ENCODE measurements at regions not wholly inside any gene's neighbourhood (a gene's known extent, or its start where the extent isn't known, plus 50 kb on each side); places are given as distances from the start of the nearest gene placed in this dataset.
"Not testable (repeated sequence)": the region's sequence is repeated elsewhere in the genome, so short reads cannot be mapped to it uniquely, and the experiment has no call there.

- no peak overlapping the region for H3K27ac Mint-ChIP-seq
- DNase-seq = no peak
- H3K36me3 Mint-ChIP-seq = no peaks in the 10 kb centered on the region
- H3K9me3 Mint-ChIP-seq = peaks cover 0 to 8% (median 2%) of the 10 kb centered on the region in 7 donors
- no peak overlapping the region for H3K4me3 Mint-ChIP-seq
- no peak for ATAC-seq (ENCODE audit: low read depth in 2 of 2)
- no peaks in the 10 kb centered on the region for H3K4me1 Mint-ChIP-seq
- peaks cover 23 to 58% (median 39%) of the 10 kb centered on the region in 3 donors for H3K27me3 Mint-ChIP-seq
Measured at GRCh38 chr19:30254158-30254557, 118.0 kb upstream of the ZNF536 start.

- ATAC-seq (ENCODE audit: low read depth in 2 of 2) = no peak
Measured at GRCh38 chr19:30254789-30255188, 117.4 kb upstream of the ZNF536 start.

GRCh38 chr19:30255791-30256495 lies 116.2 kb upstream of the ZNF536 start:
- peaks cover 0 to 8% (median 2%) of the 10 kb centered on the region in 7 donors for H3K9me3 Mint-ChIP-seq
- no peaks in the 10 kb centered on the region for H3K36me3 Mint-ChIP-seq
- no peak overlapping the region for H3K4me3 Mint-ChIP-seq
- no peak for DNase-seq
- H3K27me3 Mint-ChIP-seq = peaks cover 23 to 63% (median 31%) of the 10 kb centered on the region in 3 donors
- no peak overlapping the region for H3K27ac Mint-ChIP-seq
- no peaks in the 10 kb centered on the region for H3K4me1 Mint-ChIP-seq
- no peak for ATAC-seq (ENCODE audit: low read depth in 2 of 2)

More at GRCh38 chr19:30254789-30255188, 117.4 kb upstream of the ZNF536 start:
- Mint-ChIP-seq H3K27me3 (peaks cover 23 to 59% (median 33%) of the 10 kb centered on the region in 3 donors), H3K4me3 (peak overlapping the region in 1 of 8 donors; percentile 17), H3K36me3 (no peaks in the 10 kb centered on the region), H3K27ac (peak overlapping the region in 1 of 6 donors; percentile 2), H3K4me1 (no peaks in the 10 kb centered on the region), H3K9me3 (peaks cover 0 to 8% (median 2%) of the 10 kb centered on the region in 7 donors)
- DNase-seq = no peak

GRCh38 chr19:30256496-30256850 lies 115.7 kb upstream of the ZNF536 start:
- no peaks in the 10 kb centered on the region for H3K36me3 Mint-ChIP-seq
- peaks cover 0 to 8% (median 2%) of the 10 kb centered on the region in 7 donors for H3K9me3 Mint-ChIP-seq
- H3K27ac Mint-ChIP-seq = peak overlapping the region in 1 of 6 donors; percentile 21
- H3K27me3 Mint-ChIP-seq = peaks cover 23 to 62% (median 30%) of the 10 kb centered on the region in 3 donors
- no peak overlapping the region for H3K4me3 Mint-ChIP-seq
- DNase-seq = no peak
- no peak for ATAC-seq (ENCODE audit: low read depth in 2 of 2)
- no peaks in the 10 kb centered on the region for H3K4me1 Mint-ChIP-seq

- Mint-ChIP-seq H3K9me3 (peaks cover 0 to 3% (median 0%) of the 10 kb centered on the region in 7 donors), H3K27ac (no peak overlapping the region), H3K4me3 (peak overlapping the region in 1 of 8 donors; percentile 15), H3K4me1 (no peaks in the 10 kb centered on the region), H3K36me3 (no peaks in the 10 kb centered on the region), H3K27me3 (peaks cover 17 to 28% (median 22%) of the 10 kb centered on the region in 3 donors)
- ATAC-seq (ENCODE audit: low read depth in 2 of 2) = no peak
- no peak for DNase-seq
Measured at GRCh38 chr19:30263830-30264381, 108.3 kb upstream of the ZNF536 start.

- peaks cover 17 to 23% (median 22%) of the 10 kb centered on the region in 3 donors for H3K27me3 Mint-ChIP-seq
- not testable (repeated sequence) for DNase-seq; H3K27ac Mint-ChIP-seq; H3K4me3 Mint-ChIP-seq; H3K36me3 Mint-ChIP-seq; ATAC-seq (ENCODE audit: low read depth in 2 of 2); H3K4me1 Mint-ChIP-seq; H3K9me3 Mint-ChIP-seq
Measured at GRCh38 chr19:30265918-30266317, 106.3 kb upstream of the ZNF536 start.

- H3K27me3 Mint-ChIP-seq = peaks cover 17 to 23% (median 22%) of the 10 kb centered on the region in 3 donors
- H3K4me3 Mint-ChIP-seq = peak overlapping the region in 1 of 8 donors; percentile 24
- H3K9me3 Mint-ChIP-seq = peaks cover 0 to 4% (median 3%) of the 10 kb centered on the region in 7 donors
- H3K4me1 Mint-ChIP-seq = no peaks in the 10 kb centered on the region
- ATAC-seq (ENCODE audit: low read depth in 2 of 2) = no peak
- DNase-seq = no peak
- no peaks in the 10 kb centered on the region for H3K36me3 Mint-ChIP-seq
- no peak overlapping the region for H3K27ac Mint-ChIP-seq
Measured at GRCh38 chr19:30266687-30267086, 105.5 kb upstream of the ZNF536 start.

- H3K36me3 Mint-ChIP-seq = peaks cover 0 to 3% of the 10 kb centered on the region in 2 donors
- no peak for ATAC-seq (ENCODE audit: low read depth in 2 of 2)
- DNase-seq = no peak
- H3K4me3 Mint-ChIP-seq = no peak overlapping the region
- H3K27ac Mint-ChIP-seq = no peak overlapping the region
- peaks cover 17 to 23% (median 22%) of the 10 kb centered on the region in 3 donors for H3K27me3 Mint-ChIP-seq
- H3K9me3 Mint-ChIP-seq = peaks cover 0 to 8% (median 3%) of the 10 kb centered on the region in 7 donors
- H3K4me1 Mint-ChIP-seq = no peaks in the 10 kb centered on the region
Measured at GRCh38 chr19:30267332-30267731, 104.9 kb upstream of the ZNF536 start.

GRCh38 chr19:30268601-30269000 lies 103.6 kb upstream of the ZNF536 start:
- Mint-ChIP-seq H3K4me1 (no peaks in the 10 kb centered on the region), H3K9me3 (peaks cover 5 to 19% (median 12%) of the 10 kb centered on the region in 7 donors), H3K36me3 (peaks cover 0 to 8% of the 10 kb centered on the region in 2 donors), H3K27ac (no peak overlapping the region), H3K4me3 (no peak overlapping the region), H3K27me3 (peaks cover 14 to 15% (median 15%) of the 10 kb centered on the region in 3 donors)
- ATAC-seq (ENCODE audit: low read depth in 2 of 2) (no peak), DNase-seq (no peak)

- no peak overlapping the region for H3K4me3 Mint-ChIP-seq
- H3K36me3 Mint-ChIP-seq = peaks cover 0 to 8% of the 10 kb centered on the region in 2 donors
- H3K4me1 Mint-ChIP-seq = no peaks in the 10 kb centered on the region
- H3K27me3 Mint-ChIP-seq = peaks cover 6 to 10% (median 10%) of the 10 kb centered on the region in 3 donors
- DNase-seq = no peak
- ATAC-seq (ENCODE audit: low read depth in 2 of 2) = no peak
- H3K9me3 Mint-ChIP-seq = peaks cover 5 to 22% (median 12%) of the 10 kb centered on the region in 7 donors
- no peak overlapping the region for H3K27ac Mint-ChIP-seq
Measured at GRCh38 chr19:30269638-30270037, 102.5 kb upstream of the ZNF536 start.

- H3K4me3 Mint-ChIP-seq = no peak overlapping the region
- H3K9me3 Mint-ChIP-seq = peaks cover 5 to 22% (median 12%) of the 10 kb centered on the region in 7 donors
- no peak for ATAC-seq (ENCODE audit: low read depth in 2 of 2)
- peaks cover 0 to 5% (median 0%) of the 10 kb centered on the region in 3 donors for H3K27me3 Mint-ChIP-seq
- H3K36me3 Mint-ChIP-seq = peaks cover 0 to 8% of the 10 kb centered on the region in 2 donors
- no peak for DNase-seq
- no peak overlapping the region for H3K27ac Mint-ChIP-seq
- no peaks in the 10 kb centered on the region for H3K4me1 Mint-ChIP-seq
Measured at GRCh38 chr19:30271816-30272215, 100.4 kb upstream of the ZNF536 start.

- Mint-ChIP-seq H3K27me3 (peaks cover 0 to 5% (median 0%) of the 10 kb centered on the region in 3 donors), H3K36me3 (peaks cover 0 to 8% of the 10 kb centered on the region in 2 donors), H3K4me3 (no peak overlapping the region), H3K4me1 (no peaks in the 10 kb centered on the region), H3K9me3 (peaks cover 5 to 22% (median 12%) of the 10 kb centered on the region in 7 donors), H3K27ac (no peak overlapping the region)
- ATAC-seq (ENCODE audit: low read depth in 2 of 2) (no peak), DNase-seq (no peak)
Measured at GRCh38 chr19:30272554-30272953, 99.6 kb upstream of the ZNF536 start.

- DNase-seq = no peak
- Mint-ChIP-seq H3K9me3 (peaks cover 6 to 22% (median 12%) of the 10 kb centered on the region in 7 donors), H3K36me3 (peaks cover 0 to 8% of the 10 kb centered on the region in 2 donors), H3K27ac (no peak overlapping the region), H3K4me1 (no peaks in the 10 kb centered on the region), H3K4me3 (no peak overlapping the region), H3K27me3 (peaks cover 0 to 5% (median 0%) of the 10 kb centered on the region in 3 donors)
- ATAC-seq (ENCODE audit: low read depth in 2 of 2) = no peak
Measured at GRCh38 chr19:30273184-30273583, 99.0 kb upstream of the ZNF536 start.

- Mint-ChIP-seq H3K4me1 (no peaks in the 10 kb centered on the region), H3K4me3 (no peak overlapping the region), H3K27me3 (peaks cover 0 to 3% (median 0%) of the 10 kb centered on the region in 3 donors), H3K27ac (no peak overlapping the region), H3K36me3 (peaks cover 0 to 8% of the 10 kb centered on the region in 2 donors), H3K9me3 (peaks cover 6 to 22% (median 12%) of the 10 kb centered on the region in 7 donors)
- DNase-seq (no peak), ATAC-seq (ENCODE audit: low read depth in 2 of 2) (no peak)
Measured at GRCh38 chr19:30274987-30275386, 97.2 kb upstream of the ZNF536 start.
